ENCODE measurements at regions not wholly inside any gene's neighbourhood (a gene's known extent, or its start where the extent isn't known, plus 50 kb on each side); places are given as distances from the start of the nearest gene placed in this dataset.

GRCh38 chr3:27939940-27940339, 217.8 kb upstream of the EOMES start:
- Histone ChIP-seq H3K27me3 (ENCODE audit: insufficient read depth, low read depth) (no peaks in the 10 kb centered on the region), H3K9me2 (ENCODE audit: insufficient read depth) (no peaks in the 10 kb centered on the region; the same call in 1 of the 2 replicates), H3K79me2 (ENCODE audit: low read depth) (no peaks in the 10 kb centered on the region), H2AFZ (no peak overlapping the region), H3K4me1 (replicated peaks; ENCODE audit: insufficient read depth) (no peaks in the 10 kb centered on the region), H3K9me3 (ENCODE audit: insufficient read depth, low read depth) (no peaks in the 10 kb centered on the region), H3K27ac (no peak overlapping the region), H3K4me2 (no peak overlapping the region), H3F3A (ENCODE audit: insufficient read depth, low read depth) (no peaks in the 10 kb centered on the region), H3K36me3 (ENCODE audit: low read depth) (no peaks in the 10 kb centered on the region), H3K4me3 (no peak overlapping the region), H4K20me1 (ENCODE audit: insufficient read depth) (no peaks in the 10 kb centered on the region)
- POLR2A ChIA-PET (ENCODE audit: unreplicated experiment), result no interaction called here
- no peak for TF ChIP-seq CTCF (conservative IDR thresholded peaks at IDR 0.05)
- no peak for TF ChIP-seq EZH2 (IDR thresholded peaks at IDR 0.05; ENCODE audit: low read depth)
- CTCF ChIA-PET, result no interaction called here
- intact Hi-C loops (cut with micrococcal nuclease; ENCODE audit: unreplicated experiment), result no loop called here
- DNase-seq, result no peak
- no TSS peak for BruUV-seq (replicated peaks)

- CTCF ChIA-PET, result no interaction called here
- Histone ChIP-seq H3F3A (ENCODE audit: insufficient read depth, low read depth) (no peaks in the 10 kb centered on the region), H3K4me3 (no peak overlapping the region), H2AFZ (no peak overlapping the region), H3K9me3 (ENCODE audit: insufficient read depth, low read depth) (no peaks in the 10 kb centered on the region), H3K4me2 (no peak overlapping the region), H3K27ac (no peak overlapping the region), H3K79me2 (ENCODE audit: low read depth) (no peaks in the 10 kb centered on the region), H3K9me2 (ENCODE audit: insufficient read depth) (no peaks in the 10 kb centered on the region; the same call in 1 of the 2 replicates), H4K20me1 (ENCODE audit: insufficient read depth) (no peaks in the 10 kb centered on the region), H3K4me1 (replicated peaks; ENCODE audit: insufficient read depth) (no peaks in the 10 kb centered on the region), H3K36me3 (ENCODE audit: low read depth) (no peaks in the 10 kb centered on the region), H3K27me3 (ENCODE audit: insufficient read depth, low read depth) (no peaks in the 10 kb centered on the region)
- no TSS peak for BruUV-seq (replicated peaks)
- TF ChIP-seq CTCF (conservative IDR thresholded peaks at IDR 0.05), result peak; percentile 56
- TF ChIP-seq EZH2 (IDR thresholded peaks at IDR 0.05; ENCODE audit: low read depth), result no peak
- POLR2A ChIA-PET (ENCODE audit: unreplicated experiment), result no interaction called here
- intact Hi-C loops (cut with micrococcal nuclease; ENCODE audit: unreplicated experiment), result no loop called here
- DNase-seq, result no peak
Observed at GRCh38 chr3:27943106-27943505, 221.0 kb upstream of the EOMES start.

GRCh38 chr3:27945229-27945628, 223.1 kb upstream of the EOMES start:
- Histone ChIP-seq H3F3A (ENCODE audit: insufficient read depth, low read depth) (no peaks in the 10 kb centered on the region), H3K4me2 (no peak overlapping the region), H3K4me1 (replicated peaks; ENCODE audit: insufficient read depth) (no peaks in the 10 kb centered on the region), H2AFZ (no peak overlapping the region), H3K36me3 (ENCODE audit: low read depth) (no peaks in the 10 kb centered on the region), H3K27ac (no peak overlapping the region), H3K27me3 (ENCODE audit: insufficient read depth, low read depth) (no peaks in the 10 kb centered on the region), H3K4me3 (no peak overlapping the region), H3K79me2 (ENCODE audit: low read depth) (no peaks in the 10 kb centered on the region), H4K20me1 (ENCODE audit: insufficient read depth) (no peaks in the 10 kb centered on the region), H3K9me3 (ENCODE audit: insufficient read depth, low read depth) (no peaks in the 10 kb centered on the region), H3K9me2 (ENCODE audit: insufficient read depth) (no peaks in the 10 kb centered on the region; the same call in 1 of the 2 replicates)
- no TSS peak for BruUV-seq (replicated peaks)
- TF ChIP-seq CTCF (conservative IDR thresholded peaks at IDR 0.05), result no peak
- no peak for TF ChIP-seq EZH2 (IDR thresholded peaks at IDR 0.05; ENCODE audit: low read depth)
- POLR2A ChIA-PET (ENCODE audit: unreplicated experiment), result interaction anchor here (0.6 kb wide), 1 partner anchor 190 kb away, joined by 7 read pairs; no protein-coding TSS in a partner anchor
- DNase-seq, result no peak
- intact Hi-C loops (cut with micrococcal nuclease; ENCODE audit: unreplicated experiment), result no loop called here
- CTCF ChIA-PET, result no interaction called here
